NB4 (cell line): ENCODE measurements at regions not wholly inside any gene's neighbourhood (a gene's known extent, or its start where the extent isn't known, plus 50 kb on each side); places are given as distances from the start of the nearest gene placed in this dataset.

Experiments
- CTCF ChIP-seq: IDR thresholded peaks from one replicate; pipeline ENCODE4 v1.5.1; 2012; ENCODE audit warnings: low read depth, low read length
- POLR2A ChIP-seq: IDR thresholded peaks from 2 replicates; pipeline ENCODE4 v1.6.1; 2011; ENCODE audit warnings: mild to moderate bottlenecking; ENCODE audit not compliant: insufficient read length; ENCODE audit errors: extremely low read depth

GRCh38 chr20:7608250-7608649 is 332.0 kb downstream of the HAO1 start:
- TF ChIP-seq CTCF (no peak), POLR2A (no peak)
